Endothelial cell of umbilical vein (primary cell): ENCODE measurements at regions not wholly inside any gene's neighbourhood (a gene's known extent, or its start where the extent isn't known, plus 50 kb on each side); places are given as distances from the start of the nearest gene placed in this dataset.

Experiments used
- BruUV-seq: library from RNA; stranded (reverse); fragments of 400-500 nt; replicated peaks from 2 replicates; lab custom pipeline; 2021; lab: Mats Ljungman, UMichigan
- CTCF ChIA-PET: fragments of 300-600, 350-600 bp; sonication (Branson Sonifier 250); formaldehyde crosslinking; loops from one replicate; lab custom pipeline; 2021; ENCODE audit warnings: antibody characterized with exemption, inconsistent platforms; lab: Charles Lee
- POLR2A ChIA-PET: fragments of 300-600, 350-600 bp; sonication (Branson Sonifier 250); formaldehyde crosslinking; loops from one replicate; lab custom pipeline; 2021; ENCODE audit warnings: antibody characterized with exemption, inconsistent platforms; lab: Charles Lee
- DNase-seq: peaks from one replicate; pipeline ENCODE4 v3.0.0-alpha.2; 2011; ENCODE audit warnings: low read depth, low spot score
- FAIRE-seq: peaks from 2 replicates; lab custom pipeline; 2011; peaks lifted over from hg19 to GRCh38; lab: Jason Lieb, UNC
- H2AFZ ChIP-seq: 2 replicates; pipeline ENCODE4 v1.6.0; 2012; ENCODE audit warnings: low read depth, low read length, control low read depth, inconsistent platforms
- H3K27ac ChIP-seq: 2 replicates; pipeline ENCODE4 v1.5.1; 2011; ENCODE audit warnings: low read depth, mild to moderate bottlenecking, control low read depth, low read length, moderate library complexity; ENCODE audit not compliant: insufficient read depth
- H3K27me3 ChIP-seq, 2 experiments: 2 replicates each; pipeline versions ENCODE4 v1.6.0 to v1.6.1; 2011; ENCODE audit warnings: low read length in 2 of 2, mixed read lengths in 1 of 2; ENCODE audit not compliant: control insufficient read depth in 2 of 2, insufficient read depth in 2 of 2
- H3K36me3 ChIP-seq, 2 experiments: 2 replicates in 1 of 2; 3 replicates in 1 of 2; pipeline ENCODE4 v1.5.1; 2011; ENCODE audit warnings: low read length in 2 of 2, mild to moderate bottlenecking in 1 of 2, moderate library complexity in 1 of 2; ENCODE audit not compliant: control insufficient read depth in 2 of 2, insufficient read depth in 2 of 2; ENCODE audit errors: extremely low read depth in 1 of 2
- H3K4me1 ChIP-seq: 3 replicates; pipeline ENCODE4 v1.5.1; 2011; ENCODE audit warnings: mild to moderate bottlenecking, low read length; ENCODE audit not compliant: control insufficient read depth, insufficient read depth; ENCODE audit errors: extremely low read depth
- H3K4me2 ChIP-seq: 2 replicates; pipeline ENCODE4 v1.6.1; 2011; ENCODE audit warnings: low read length, control low read depth, mixed read lengths; ENCODE audit not compliant: insufficient read depth
- H3K4me3 ChIP-seq, 3 experiments: fragments of 200-600 bp in 1 of 3; sonication (generic), shearing (Covaris generic) in 1 of 3; replicated peaks in 1 of 3; 2 replicates each; pipeline ENCODE4 v1.5.1; 2011 to 2016; ENCODE audit warnings: control low read depth in 3 of 3, low read length in 3 of 3, mild to moderate bottlenecking in 2 of 3, inconsistent platforms in 1 of 3, low read depth in 1 of 3, moderate library complexity in 1 of 3; ENCODE audit not compliant: insufficient read depth in 1 of 3
- H3K79me2 ChIP-seq: 2 replicates; pipeline ENCODE4 v1.6.0; 2012; ENCODE audit warnings: low read length, inconsistent platforms; ENCODE audit not compliant: control insufficient read depth, insufficient read depth
- H3K9ac ChIP-seq: replicated peaks from 2 replicates; pipeline ENCODE3; 2011; ENCODE audit warnings: low read length, control low read depth; ENCODE audit not compliant: insufficient read depth; ENCODE audit errors: extremely low read depth
- H3K9me1 ChIP-seq: replicated peaks from 3 replicates; pipeline ENCODE4 v1.6.0; 2011; ENCODE audit warnings: mild to moderate bottlenecking, low read length; ENCODE audit not compliant: control insufficient read depth, insufficient read depth; ENCODE audit errors: extremely low read depth
- H3K9me3 ChIP-seq: replicated peaks from 2 replicates; pipeline ENCODE4 v1.5.1; 2012; ENCODE audit warnings: low read length, inconsistent platforms; ENCODE audit not compliant: control insufficient read depth, insufficient read depth
- H4K20me1 ChIP-seq: replicated peaks from 2 replicates; pipeline ENCODE3; 2011; ENCODE audit warnings: mild to moderate bottlenecking, low read length; ENCODE audit not compliant: control insufficient read depth, insufficient read depth; ENCODE audit errors: extremely low read depth
- CTCF ChIP-seq, 2 donors: IDR thresholded peaks; 1 replicate in 1 of 2; 2 replicates in 1 of 2; pipeline ENCODE4 v1.5.1; 2011; ENCODE audit warnings: low read length in 2 of 2, mild to moderate bottlenecking in 2 of 2, moderate library complexity in 2 of 2, control low read depth in 1 of 2, inconsistent platforms in 1 of 2, low read depth in 1 of 2; ENCODE audit not compliant: insufficient read depth in 1 of 2; ENCODE audit errors: extremely low read depth in 1 of 2
- EZH2 ChIP-seq: IDR thresholded peaks from 2 replicates; pipeline ENCODE4 v1.6.1; 2012; ENCODE audit warnings: borderline replicate concordance, low read depth, mild to moderate bottlenecking, moderate library complexity, low read length, inconsistent platforms; ENCODE audit not compliant: severe bottlenecking
- FOS ChIP-seq: IDR thresholded peaks from 2 replicates; pipeline ENCODE4 v1.6.1; 2011; ENCODE audit warnings: mild to moderate bottlenecking, low read length, moderate library complexity, borderline replicate concordance; ENCODE audit not compliant: insufficient read depth
- GATA2 ChIP-seq: IDR thresholded peaks from 2 replicates; pipeline ENCODE4 v1.7.0; 2011; ENCODE audit warnings: low read depth, mild to moderate bottlenecking, moderate library complexity, mixed read lengths, low read length; ENCODE audit not compliant: insufficient read length, insufficient read depth
- JUN ChIP-seq: IDR thresholded peaks from 2 replicates; pipeline ENCODE4 v1.6.1; 2011; ENCODE audit warnings: borderline replicate concordance, low read depth; ENCODE audit not compliant: insufficient read length, insufficient read depth
- MAX ChIP-seq: IDR thresholded peaks from 2 replicates; pipeline ENCODE4 v1.6.1; 2011; ENCODE audit not compliant: insufficient read depth, insufficient read length
- MYC ChIP-seq: IDR thresholded peaks from one replicate; pipeline ENCODE4 v1.6.1; 2011; ENCODE audit warnings: mild to moderate bottlenecking, low read depth, low read length
- POLR2A ChIP-seq: IDR thresholded peaks from 2 replicates; pipeline ENCODE4 v1.6.1; 2012; ENCODE audit warnings: low read depth, mild to moderate bottlenecking, control low read depth, low read length
- POLR2AphosphoS5 ChIP-seq: IDR thresholded peaks from 2 replicates; pipeline ENCODE4 v1.6.1; 2012; ENCODE audit warnings: low read depth, mild to moderate bottlenecking, control low read depth, low read length, moderate library complexity; ENCODE audit not compliant: insufficient read depth
- dilution Hi-C: fragments of 300-500 bp; cut with MboI; formaldehyde crosslinking; loops from one replicate; pipeline ENCODE4 v1.15.0; 2019; ENCODE audit warnings: low sequenced_read_pairs; ENCODE audit not compliant: extremely low pct_ligation_motif_present
- intact Hi-C: fragments of 100-400 bp; cut with micrococcal nuclease; formaldehyde crosslinking; loops from one replicate; pipeline ENCODE4 v1.10.0; 2022

GRCh38 chr2:60136913-60137312, 416.5 kb downstream of the BCL11A start:
- CTCF ChIA-PET = no interaction called here
- no peak overlapping the region for H2AFZ ChIP-seq
- H3K27ac ChIP-seq = no peak overlapping the region
- intact Hi-C loops = no loop called here
- H4K20me1 ChIP-seq = no peaks in the 10 kb centered on the region
- FAIRE-seq = no peak
- no peak for DNase-seq
- TF ChIP-seq JUN (no peak), MYC (no peak), POLR2A (no peak), CTCF (IDR thresholded peaks at IDR 0.05; ENCODE audit: extremely low read depth in 1 of 2, insufficient read depth in 1 of 2, low read depth in 1 of 2, low read length in 2 of 2) (no peak), MAX (no peak), EZH2 (no peak), GATA2 (no peak), POLR2AphosphoS5 (no peak), FOS (no peak)
- H3K27me3 ChIP-seq = no peaks in the 10 kb centered on the region
- no peak overlapping the region for H3K4me2 ChIP-seq
- no TSS peak for BruUV-seq
- no peaks in the 10 kb centered on the region for H3K79me2 ChIP-seq
- H3K36me3 ChIP-seq = no peaks in the 10 kb centered on the region
- H3K4me3 ChIP-seq = no peak overlapping the region
- POLR2A ChIA-PET = no interaction called here
- H3K9ac ChIP-seq = no peak overlapping the region
- no peaks in the 10 kb centered on the region for H3K9me1 ChIP-seq
- no peaks in the 10 kb centered on the region for H3K4me1 ChIP-seq
- peaks cover 3% of the 10 kb centered on the region for H3K9me3 ChIP-seq
- dilution Hi-C loops = no loop called here
